Upper lobe of left lung (tissue), 4 donors: ENCODE measurements at regions not wholly inside any gene's neighbourhood (a gene's known extent, or its start where the extent isn't known, plus 50 kb on each side); places are given as distances from the start of the nearest gene placed in this dataset.

Experiments used
- EP300 ChIP-seq, 4 donors: sonication (generic); formaldehyde crosslinking; IDR thresholded peaks; one replicate each; pipeline ENCODE4 v1.5.1; 2017; ENCODE audit warnings: antibody characterized with exemption in 4 of 4, control low read depth in 2 of 4
- POLR2A ChIP-seq, 4 donors: fragments of 450-650 bp; IDR thresholded peaks; one replicate each; pipeline ENCODE4 v1.5.1; 2016 to 2017; ENCODE audit warnings: antibody characterized with exemption in 4 of 4, mild to moderate bottlenecking in 2 of 4
- TF ChIP-seq, protein P1 (sequence below), 6 experiments: fragments of 450-650 bp in 4 of 6; fragments of 200-600 bp in 2 of 6; sonication (generic) in 2 of 6; IDR thresholded peaks; one replicate each; pipeline ENCODE4 v1.5.1; 2016 to 2019; ENCODE audit warnings: antibody characterized with exemption in 6 of 6

- TF ChIP-seq, protein P1, sequence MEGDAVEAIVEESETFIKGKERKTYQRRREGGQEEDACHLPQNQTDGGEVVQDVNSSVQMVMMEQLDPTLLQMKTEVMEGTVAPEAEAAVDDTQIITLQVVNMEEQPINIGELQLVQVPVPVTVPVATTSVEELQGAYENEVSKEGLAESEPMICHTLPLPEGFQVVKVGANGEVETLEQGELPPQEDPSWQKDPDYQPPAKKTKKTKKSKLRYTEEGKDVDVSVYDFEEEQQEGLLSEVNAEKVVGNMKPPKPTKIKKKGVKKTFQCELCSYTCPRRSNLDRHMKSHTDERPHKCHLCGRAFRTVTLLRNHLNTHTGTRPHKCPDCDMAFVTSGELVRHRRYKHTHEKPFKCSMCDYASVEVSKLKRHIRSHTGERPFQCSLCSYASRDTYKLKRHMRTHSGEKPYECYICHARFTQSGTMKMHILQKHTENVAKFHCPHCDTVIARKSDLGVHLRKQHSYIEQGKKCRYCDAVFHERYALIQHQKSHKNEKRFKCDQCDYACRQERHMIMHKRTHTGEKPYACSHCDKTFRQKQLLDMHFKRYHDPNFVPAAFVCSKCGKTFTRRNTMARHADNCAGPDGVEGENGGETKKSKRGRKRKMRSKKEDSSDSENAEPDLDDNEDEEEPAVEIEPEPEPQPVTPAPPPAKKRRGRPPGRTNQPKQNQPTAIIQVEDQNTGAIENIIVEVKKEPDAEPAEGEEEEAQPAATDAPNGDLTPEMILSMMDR (IDR thresholded peaks at IDR 0.05) = no peak
- TF ChIP-seq POLR2A (IDR thresholded peaks at IDR 0.05) (no peak), EP300 (IDR thresholded peaks at IDR 0.05) (no peak)
These were observed 176.8 kb downstream of the TUSC7 start for GRCh38 chr3:116886202-116886893.
